Skin epidermis (tissue), 12 donors: ENCODE measurements at regions not wholly inside any gene's neighbourhood (a gene's known extent, or its start where the extent isn't known, plus 50 kb on each side); places are given as distances from the start of the nearest gene placed in this dataset.

Source experiments
- H3K27ac ChIP-seq, 21 experiments: fragments of 200-600 bp; sonication (generic) in 11 of 21; one replicate each; pipeline ENCODE4 v1.5.0; 2020; ENCODE audit warnings: mild to moderate bottlenecking in 3 of 21, inconsistent platforms in 2 of 21, moderate library complexity in 2 of 21
- H3K4me3 ChIP-seq, 7 experiments: fragments of 200-600 bp; sonication (generic) in 2 of 7; one replicate each; pipeline ENCODE4 v1.5.0; 2020; ENCODE audit warnings: inconsistent platforms in 2 of 7, mild to moderate bottlenecking in 2 of 7, moderate library complexity in 1 of 7

- H3K4me3 ChIP-seq = no peak overlapping the region
- H3K27ac ChIP-seq = no peak overlapping the region
These were observed 382.2 kb upstream of the ANO5 start for GRCh38 chr11:21810650-21811049.

GRCh38 chr11:21811572-21811971 is 381.3 kb upstream of the ANO5 start:
- no peak overlapping the region for H3K27ac ChIP-seq
- no peak overlapping the region for H3K4me3 ChIP-seq

GRCh38 chr11:21814169-21814568 is 378.7 kb upstream of the ANO5 start:
- H3K4me3 ChIP-seq = no peak overlapping the region
- no peak overlapping the region for H3K27ac ChIP-seq

GRCh38 chr11:21817696-21818095 is 375.2 kb upstream of the ANO5 start:
- H3K4me3 ChIP-seq = no peak overlapping the region
- H3K27ac ChIP-seq = no peak overlapping the region

- Histone ChIP-seq H3K27ac (no peak overlapping the region), H3K4me3 (no peak overlapping the region)
These were observed 372.7 kb upstream of the ANO5 start for GRCh38 chr11:21820176-21820575.

GRCh38 chr11:21825127-21825526 is 367.8 kb upstream of the ANO5 start:
- no peak overlapping the region for H3K27ac ChIP-seq
- no peak overlapping the region for H3K4me3 ChIP-seq

GRCh38 chr11:21838427-21838826 is 354.5 kb upstream of the ANO5 start:
- no peak overlapping the region for H3K4me3 ChIP-seq
- H3K27ac ChIP-seq = no peak overlapping the region

GRCh38 chr11:21839796-21840195 is 353.1 kb upstream of the ANO5 start:
- Histone ChIP-seq H3K27ac (no peak overlapping the region), H3K4me3 (no peak overlapping the region)

GRCh38 chr11:21861314-21861713 is 331.6 kb upstream of the ANO5 start:
- H3K27ac ChIP-seq = no peak overlapping the region
- H3K4me3 ChIP-seq = no peak overlapping the region

GRCh38 chr11:21865541-21865940 is 327.3 kb upstream of the ANO5 start:
- Histone ChIP-seq H3K4me3 (no peak overlapping the region), H3K27ac (no peak overlapping the region)

GRCh38 chr11:21866781-21867180 is 326.1 kb upstream of the ANO5 start:
- no peak overlapping the region for H3K27ac ChIP-seq
- H3K4me3 ChIP-seq = no peak overlapping the region

GRCh38 chr11:21877151-21877550 is 315.7 kb upstream of the ANO5 start:
- H3K27ac ChIP-seq = no peak overlapping the region
- no peak overlapping the region for H3K4me3 ChIP-seq

- Histone ChIP-seq H3K27ac (no peak overlapping the region), H3K4me3 (no peak overlapping the region)
These were observed 309.5 kb upstream of the ANO5 start for GRCh38 chr11:21883354-21883753.

- no peak overlapping the region for H3K27ac ChIP-seq
These were observed 304.1 kb upstream of the ANO5 start for GRCh38 chr11:21888814-21889213.

GRCh38 chr11:21892736-21893564 is 299.9 kb upstream of the ANO5 start:
- no peak overlapping the region for H3K4me3 ChIP-seq
- H3K27ac ChIP-seq = no peak overlapping the region

More at GRCh38 chr11:21888814-21889213, 304.1 kb upstream of the ANO5 start:
- no peak overlapping the region for H3K4me3 ChIP-seq

GRCh38 chr11:21893565-21893867 is 299.4 kb upstream of the ANO5 start:
- no peak overlapping the region for H3K4me3 ChIP-seq
- H3K27ac ChIP-seq = no peak overlapping the region

GRCh38 chr11:21894492-21894891 is 298.4 kb upstream of the ANO5 start:
- Histone ChIP-seq H3K4me3 (no peak overlapping the region), H3K27ac (no peak overlapping the region)

- Histone ChIP-seq H3K27ac (no peak overlapping the region), H3K4me3 (no peak overlapping the region)
These were observed 297.2 kb upstream of the ANO5 start for GRCh38 chr11:21895686-21896085.

GRCh38 chr11:21896216-21896615 is 296.7 kb upstream of the ANO5 start:
- Histone ChIP-seq H3K4me3 (no peak overlapping the region), H3K27ac (no peak overlapping the region)

GRCh38 chr11:21896746-21897602 is 295.9 kb upstream of the ANO5 start:
- no peak overlapping the region for H3K4me3 ChIP-seq
- H3K27ac ChIP-seq = peak overlapping the region in 1 of 21 experiments; percentile 40

GRCh38 chr11:21897752-21898151 is 295.1 kb upstream of the ANO5 start:
- no peak overlapping the region for H3K4me3 ChIP-seq
- peak overlapping the region in 1 of 21 experiments; percentile 40 for H3K27ac ChIP-seq
